Superior temporal gyrus (tissue), 1 donor: ENCODE measurements at regions not wholly inside any gene's neighbourhood (a gene's known extent, or its start where the extent isn't known, plus 50 kb on each side); places are given as distances from the start of the nearest gene placed in this dataset.
A peak's percentile ranks its signal among the peaks of the same experiment; 100 is the strongest.
"Not testable (repeated sequence)": the region's sequence is repeated elsewhere in the genome, so short reads cannot be mapped to it uniquely, and the experiment has no call there.

Experiments
- DNase-seq: peaks from one replicate; pipeline ENCODE4 v3.0.0-alpha.2; 2016; ENCODE audit errors: extremely low spot score

DNA sequence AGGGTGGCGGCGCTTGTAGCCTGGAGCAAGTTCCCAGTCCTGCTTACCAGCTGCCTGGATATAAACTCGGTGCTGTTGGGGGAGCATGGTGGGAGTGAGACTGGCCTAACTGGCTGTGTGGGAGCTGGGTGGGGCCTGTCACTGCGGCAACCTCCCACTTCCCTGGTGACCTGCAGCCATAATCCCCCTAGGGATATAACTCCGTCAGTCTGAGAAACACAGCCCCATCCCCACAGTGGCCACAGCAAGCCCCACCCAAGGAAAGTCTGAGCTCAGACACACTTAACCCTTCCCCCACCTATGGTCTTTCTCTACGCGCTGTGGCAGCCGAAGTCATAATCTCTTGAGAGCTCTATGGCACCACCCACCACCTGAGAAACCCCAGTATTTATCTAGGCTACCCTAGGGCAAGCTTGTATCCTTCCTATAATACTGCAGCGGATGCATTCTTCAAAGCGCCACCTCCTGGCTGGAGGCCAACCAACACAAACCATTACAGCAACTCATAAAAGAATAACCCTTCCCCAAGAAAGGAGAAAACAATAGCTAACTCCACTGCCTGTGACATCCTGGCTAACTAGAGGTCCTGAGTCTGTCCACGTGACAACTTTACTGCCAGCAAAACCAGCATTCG lies 57.4 kb downstream of the ZNF648 start:
- no peak for DNase-seq

DNA sequence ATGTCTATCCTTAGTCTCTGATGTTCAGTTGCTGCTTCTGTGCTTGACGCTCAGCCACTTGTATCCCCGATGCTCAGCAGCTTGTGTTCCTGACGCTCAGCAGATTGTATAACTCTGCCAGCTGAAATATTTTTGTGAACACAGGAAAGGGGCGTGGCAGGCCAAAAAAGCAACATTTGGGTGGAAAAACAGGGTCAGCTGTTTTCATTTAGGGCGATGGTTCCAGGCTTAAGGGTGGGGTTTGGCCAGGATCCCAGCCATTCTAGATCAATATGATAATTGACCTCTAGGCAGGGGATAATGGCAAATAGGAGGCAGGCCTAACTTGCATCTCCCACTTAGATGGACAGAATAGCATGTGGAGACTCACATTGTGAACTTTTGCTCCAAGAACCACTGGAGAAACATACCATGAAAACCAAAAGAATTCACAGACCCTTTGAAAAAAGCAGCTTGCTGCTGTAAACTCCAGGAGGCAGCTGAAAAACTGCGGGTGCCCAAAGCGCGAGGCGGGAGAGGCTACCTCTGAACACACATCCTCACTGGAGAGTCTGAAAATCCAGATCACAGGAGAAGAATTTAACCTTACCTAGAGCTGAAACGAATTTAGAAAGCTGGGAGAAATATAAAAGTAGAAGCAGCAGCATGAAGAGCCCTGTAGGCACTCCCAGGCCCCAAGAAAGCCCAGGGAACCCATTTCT lies 58.3 kb downstream of the ZNF648 start:
- no peak for DNase-seq

DNA sequence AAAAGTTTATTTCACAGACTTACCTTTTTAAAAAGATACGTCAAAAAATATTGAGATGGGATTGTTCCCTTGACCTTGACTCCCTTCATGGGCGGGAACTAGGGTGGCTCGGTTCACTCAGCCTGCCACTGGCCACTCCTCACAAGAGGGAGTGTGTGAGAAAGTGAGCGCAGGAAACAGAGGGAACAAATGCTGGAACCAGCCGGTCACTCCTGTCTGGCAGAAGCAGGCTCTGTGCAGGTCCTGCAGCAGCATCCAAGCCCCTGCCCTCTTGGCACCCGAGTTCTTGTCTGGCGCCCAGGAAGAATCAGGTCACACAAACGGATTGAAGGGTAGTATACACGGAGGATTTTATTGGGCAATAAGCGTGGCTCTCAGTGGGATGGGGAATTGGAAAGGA lies 58.9 kb downstream of the ZNF648 start:
- DNase-seq: no peak

DNA sequence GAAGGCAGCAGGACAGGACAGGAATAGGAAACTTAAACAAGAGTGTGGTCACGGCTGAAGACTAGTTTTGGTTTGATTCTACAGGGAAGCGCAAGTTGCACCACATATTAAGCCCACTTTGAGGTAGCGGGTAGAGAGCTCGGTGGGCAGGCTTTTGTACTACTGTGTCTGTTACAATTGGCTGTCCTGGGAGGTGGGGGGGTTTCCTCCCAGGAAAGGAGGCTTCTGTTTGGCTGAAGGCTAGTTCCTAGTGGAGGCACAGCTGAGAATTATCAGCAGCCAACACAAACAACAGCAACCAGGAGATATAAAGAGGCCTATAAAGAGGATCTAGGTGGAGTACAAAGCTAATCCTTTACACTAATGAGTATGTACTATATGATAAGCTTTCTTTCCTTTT lies 62.7 kb downstream of the ZNF648 start:
- no peak for DNase-seq

DNA sequence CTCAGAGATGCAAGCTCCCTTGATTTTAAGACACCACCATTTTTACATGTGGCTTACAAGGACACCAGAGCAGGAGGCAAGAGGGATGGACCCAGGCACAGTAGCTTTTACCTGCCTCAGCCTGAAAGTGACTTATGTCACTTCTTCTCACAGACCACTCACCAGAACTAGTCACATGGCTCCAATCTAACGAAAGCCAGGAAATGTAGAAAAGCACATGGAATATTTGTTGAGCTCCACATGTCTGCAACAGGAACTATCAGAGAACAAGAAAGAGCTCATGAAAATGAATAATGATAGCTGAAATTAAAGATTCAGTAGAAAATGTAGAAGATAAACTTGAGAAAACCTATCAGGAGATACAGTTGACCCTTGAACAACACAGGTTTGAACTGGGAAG lies 69.4 kb downstream of the ZNF648 start:
- DNase-seq: no peak

DNA sequence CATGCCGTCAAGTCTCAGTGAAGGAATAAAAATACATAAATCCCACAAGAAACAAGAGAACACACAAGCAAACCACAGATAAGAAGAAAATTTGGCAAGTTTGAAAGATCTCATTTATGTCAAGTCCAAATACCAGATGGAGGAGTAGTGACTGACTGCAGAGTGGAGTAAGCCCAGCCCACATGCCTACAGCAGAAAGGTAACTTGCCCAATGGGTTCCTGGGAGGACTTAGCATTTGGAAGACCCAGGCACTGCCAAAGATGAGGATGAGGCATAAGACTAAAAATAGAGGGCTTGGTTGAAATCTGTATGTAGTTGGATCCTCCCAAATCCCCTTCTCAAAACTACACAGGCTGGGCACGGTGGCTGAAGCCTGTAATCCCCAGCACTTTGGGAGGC lies 70.8 kb downstream of the ZNF648 start:
- DNase-seq: peak; percentile 30

DNA sequence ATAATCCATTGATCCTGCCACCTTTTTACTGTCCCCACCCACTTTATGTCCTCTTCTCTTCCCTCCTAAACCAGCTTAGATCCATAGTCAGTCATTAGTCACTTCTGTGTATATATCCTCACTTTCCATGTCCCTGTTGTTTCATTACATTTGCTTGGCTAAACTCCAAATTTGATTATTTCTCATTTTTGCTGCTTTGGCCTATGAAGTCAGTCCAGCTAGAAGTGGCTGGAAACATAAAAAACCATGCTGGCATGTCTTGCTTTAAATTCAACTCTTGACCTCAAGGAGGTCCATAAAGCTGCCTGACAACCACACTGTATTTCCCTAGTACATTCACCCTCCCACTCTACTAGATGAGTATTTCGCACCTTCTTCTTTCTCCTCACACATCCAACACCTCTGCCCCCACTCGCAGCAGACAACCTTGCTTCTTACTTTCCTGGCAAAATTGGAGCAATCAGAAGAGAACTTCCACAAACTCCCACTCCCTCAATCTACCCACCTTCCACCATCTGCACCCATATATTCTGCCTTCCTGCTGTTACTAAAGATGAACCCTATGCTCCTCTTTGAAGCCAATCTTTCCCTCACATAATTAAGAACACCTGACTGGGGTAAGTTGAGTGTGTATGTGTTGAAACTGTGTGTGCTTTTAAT lies 72.1 kb downstream of the ZNF648 start:
- DNase-seq: peak; percentile 67

DNA sequence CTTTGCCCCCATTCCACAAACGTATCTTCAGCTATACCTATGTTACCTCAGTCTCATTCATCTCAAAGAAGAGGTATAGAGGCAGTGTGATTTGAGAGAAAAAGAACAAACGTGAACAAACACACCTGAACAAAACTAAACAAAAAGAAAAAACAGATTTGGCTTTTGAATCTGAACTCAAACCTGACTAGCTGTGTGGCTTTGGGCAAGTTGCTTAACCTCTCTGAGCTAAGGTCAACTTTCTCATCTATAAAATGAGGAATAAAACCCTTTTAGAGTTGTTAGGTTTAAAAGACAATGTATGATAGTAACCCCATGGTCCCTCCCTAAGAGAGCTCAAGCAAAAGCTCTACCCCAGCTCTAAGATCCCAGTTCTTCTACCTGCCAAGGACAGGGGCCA lies 73.5 kb downstream of the ZNF648 start:
- no peak for DNase-seq

DNA sequence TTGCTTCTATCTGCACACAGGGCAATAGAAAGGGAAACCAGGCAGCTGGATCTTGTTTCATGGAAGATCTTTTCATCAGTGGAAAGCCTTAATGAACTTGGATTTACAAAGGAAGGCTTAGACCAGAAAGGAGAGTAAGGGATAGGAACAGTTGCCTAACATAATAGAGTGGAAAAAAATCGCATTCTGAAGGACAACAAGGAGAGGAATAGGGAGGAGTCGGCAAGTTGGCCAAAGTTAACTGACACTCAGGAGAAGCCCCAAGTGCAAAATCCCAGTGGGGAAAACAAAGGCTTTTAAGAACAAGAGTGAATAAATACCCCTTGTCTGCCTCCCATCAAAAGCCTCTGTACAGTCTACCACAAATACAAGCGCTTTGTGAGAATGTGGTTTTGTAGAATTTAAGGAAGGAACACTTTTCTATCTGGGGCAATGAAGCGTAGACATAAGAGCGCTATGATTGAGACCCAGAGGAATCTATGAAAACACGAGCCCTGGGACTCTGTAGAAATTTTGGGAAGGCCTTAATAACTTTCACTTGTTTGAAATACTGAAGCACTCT lies 74.1 kb downstream of the ZNF648 start:
- no peak for DNase-seq

DNA sequence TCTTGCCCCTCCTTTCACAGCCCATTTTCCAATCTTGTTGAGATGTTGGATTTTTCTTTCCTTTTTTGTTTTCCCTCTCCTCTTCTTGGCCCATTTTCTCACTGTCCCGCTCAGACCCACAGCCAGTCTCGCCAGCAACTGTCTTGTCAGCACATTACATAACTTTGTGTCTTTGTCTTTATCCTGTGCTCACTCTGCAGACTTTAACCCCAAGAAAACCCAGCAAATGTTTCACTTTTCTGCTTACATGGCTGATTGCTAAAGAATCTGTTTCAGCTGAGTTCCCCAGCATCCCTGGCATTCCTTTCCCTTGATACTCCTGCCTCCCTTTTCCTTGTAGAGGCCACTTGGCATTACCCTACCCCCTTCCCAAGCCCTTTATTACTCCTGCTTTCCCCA lies 74.6 kb downstream of the ZNF648 start:
- peak; percentile 61 for DNase-seq

DNA sequence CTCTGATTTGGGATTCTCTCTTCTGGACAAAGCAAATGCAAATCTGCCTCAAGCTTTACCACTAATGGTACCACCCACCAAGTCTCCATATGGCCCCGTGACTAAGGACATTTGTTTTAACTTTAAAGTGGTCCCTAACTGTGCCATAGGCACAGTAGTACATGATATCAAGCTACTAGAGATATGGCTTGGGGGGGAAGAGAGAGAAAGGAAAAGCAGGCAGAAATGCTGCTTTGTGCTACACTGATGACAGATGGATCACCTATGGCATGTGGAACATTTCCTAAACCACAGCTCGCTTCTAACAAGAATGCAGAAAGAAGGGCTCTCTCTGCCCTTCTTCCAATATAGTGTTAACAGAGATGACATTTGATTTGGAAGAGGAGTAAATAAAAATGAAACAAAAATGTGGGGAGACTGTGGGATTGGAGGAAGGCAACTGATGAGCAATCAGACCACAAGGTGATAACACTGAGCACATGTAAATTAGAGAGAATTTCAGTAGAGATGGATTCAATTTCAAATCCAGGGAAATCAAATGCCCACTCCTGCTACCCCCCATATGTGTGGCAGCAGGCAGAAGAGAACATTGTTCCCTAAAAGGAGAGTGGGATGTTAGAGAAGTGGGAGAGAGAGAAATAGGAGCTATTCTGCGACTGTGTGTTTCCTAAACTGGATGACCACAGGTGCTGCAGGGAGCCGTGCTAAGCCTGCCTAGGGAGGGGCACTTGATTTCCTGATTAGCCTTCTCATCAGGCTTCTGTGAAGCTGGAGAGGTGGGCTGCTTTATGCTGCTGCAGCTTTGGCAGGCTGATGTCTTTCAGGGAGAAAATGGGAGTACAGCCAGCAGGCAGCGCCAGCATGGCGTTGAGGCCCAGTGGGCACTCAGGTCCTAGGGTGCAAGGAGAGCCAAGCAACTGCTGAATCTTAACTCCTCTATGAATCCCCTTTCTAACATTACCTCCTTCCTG lies 75.3 kb downstream of the ZNF648 start:
- DNase-seq: peak; percentile 38

DNA sequence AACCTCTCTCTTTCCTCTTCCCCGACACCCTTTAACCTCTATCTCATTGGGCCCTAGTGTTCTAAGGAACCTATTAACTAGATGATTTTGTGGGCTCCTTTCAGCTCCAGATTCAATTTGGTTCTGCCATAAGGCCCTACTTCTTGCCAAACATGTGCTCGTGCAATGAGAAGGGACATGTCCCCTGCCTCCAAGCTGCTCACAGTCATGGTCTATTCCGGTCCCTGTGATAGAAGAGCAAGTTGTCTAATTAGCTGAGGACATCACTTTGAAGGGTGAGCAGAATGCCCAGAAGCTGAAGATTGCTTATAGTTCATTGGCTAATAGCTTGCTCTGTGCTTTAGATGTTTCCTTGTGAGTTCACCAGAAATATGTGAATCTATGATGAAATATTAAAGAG lies 76.2 kb downstream of the ZNF648 start:
- peak; percentile 34 for DNase-seq

DNA sequence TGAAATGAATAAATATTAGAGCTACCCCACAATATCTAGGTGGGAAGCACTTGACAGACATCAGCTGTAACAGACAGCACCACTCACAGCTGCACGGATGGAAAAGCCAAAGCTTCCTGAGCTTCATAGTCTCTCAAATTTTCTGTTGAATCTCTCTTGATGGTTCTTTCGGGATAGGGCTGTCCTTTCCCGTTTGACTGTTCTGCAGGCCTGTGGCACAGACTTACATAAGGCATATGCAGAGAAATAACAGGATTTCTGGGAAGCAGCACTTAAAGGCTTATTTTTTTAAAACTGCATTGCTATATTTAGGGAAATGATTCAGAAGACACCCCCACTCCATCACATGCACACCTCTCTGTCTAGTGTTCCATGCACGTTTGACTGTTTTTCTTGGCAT lies 77.5 kb downstream of the ZNF648 start:
- peak; percentile 71 for DNase-seq

DNA sequence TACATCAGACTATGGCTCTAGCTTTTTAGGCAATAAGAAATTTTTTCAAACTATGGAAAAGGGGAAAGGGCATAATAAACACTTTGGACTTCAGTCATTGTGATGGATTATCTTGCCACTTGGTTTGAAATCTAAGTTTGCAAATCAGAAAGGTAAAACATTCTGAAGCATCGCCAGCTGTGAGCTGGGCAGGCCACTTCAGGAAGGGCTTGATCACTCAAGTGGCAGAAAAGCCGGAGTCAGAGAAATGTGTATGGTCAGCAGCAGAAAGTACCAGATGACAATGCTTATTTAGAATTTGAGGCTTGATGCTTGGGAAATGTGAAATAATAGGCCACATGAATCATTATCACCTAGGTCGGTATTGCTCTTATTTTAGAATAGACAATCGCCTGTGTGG lies 79.7 kb downstream of the ZNF648 start:
- DNase-seq: no peak

DNA sequence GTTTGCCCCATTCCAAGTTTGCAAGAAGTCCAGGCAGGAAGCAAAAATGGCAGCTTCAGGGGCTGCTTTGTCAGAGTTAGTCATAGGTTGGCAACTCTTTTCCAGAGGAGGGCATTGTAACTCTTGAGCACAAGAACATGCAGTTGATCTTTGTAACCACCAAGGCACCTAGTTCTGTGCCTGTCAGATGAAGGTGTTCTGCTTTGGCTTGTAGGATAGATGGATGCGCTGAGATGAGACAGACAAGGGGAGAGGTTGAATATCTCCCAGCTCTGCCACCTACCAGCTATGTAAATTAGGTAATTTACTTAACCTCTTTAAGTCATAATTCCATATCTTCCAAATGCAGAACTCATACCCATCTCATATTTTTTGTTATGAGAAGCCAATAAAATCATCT lies 89.3 kb downstream of the ZNF648 start:
- no peak for DNase-seq

DNA sequence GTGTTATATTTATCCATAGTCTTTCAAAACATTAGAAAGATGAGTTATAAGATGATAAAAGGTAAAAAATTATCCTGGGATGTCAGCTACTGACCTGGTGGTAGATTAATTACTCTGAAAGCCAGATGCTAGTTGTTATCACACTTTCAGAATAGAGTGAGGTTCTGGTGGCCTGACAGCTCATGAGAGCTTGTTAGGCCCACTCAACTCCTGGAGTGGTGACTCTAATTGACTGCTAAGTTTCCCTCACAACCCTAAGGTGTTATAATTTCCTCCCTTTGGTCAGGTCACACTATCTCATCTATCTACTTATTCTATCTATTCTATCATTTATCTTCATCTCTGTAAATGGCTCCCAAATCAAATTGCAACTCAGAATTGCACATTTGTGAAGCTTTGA lies 90.1 kb downstream of the ZNF648 start:
- no peak for DNase-seq

DNA sequence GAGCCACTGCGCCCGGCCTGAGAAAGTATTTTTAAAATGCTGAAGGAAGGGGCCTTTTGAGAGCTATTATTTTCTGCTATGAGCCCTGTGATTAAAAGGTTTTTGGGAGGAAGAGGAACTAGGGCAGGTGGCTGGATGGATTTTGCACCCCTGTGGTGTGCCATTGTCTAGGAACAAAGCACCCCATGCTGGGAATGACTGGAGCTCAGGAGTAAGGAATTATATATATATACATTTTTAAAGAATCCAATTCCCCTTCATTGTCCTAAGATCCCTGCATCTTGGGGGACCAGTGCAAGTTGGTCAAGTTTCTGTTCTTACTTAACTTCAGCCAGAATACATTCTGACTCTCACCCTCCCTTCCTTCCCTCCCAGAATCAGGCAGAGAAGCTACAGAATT lies 91.6 kb downstream of the ZNF648 start:
- DNase-seq: no peak

DNA sequence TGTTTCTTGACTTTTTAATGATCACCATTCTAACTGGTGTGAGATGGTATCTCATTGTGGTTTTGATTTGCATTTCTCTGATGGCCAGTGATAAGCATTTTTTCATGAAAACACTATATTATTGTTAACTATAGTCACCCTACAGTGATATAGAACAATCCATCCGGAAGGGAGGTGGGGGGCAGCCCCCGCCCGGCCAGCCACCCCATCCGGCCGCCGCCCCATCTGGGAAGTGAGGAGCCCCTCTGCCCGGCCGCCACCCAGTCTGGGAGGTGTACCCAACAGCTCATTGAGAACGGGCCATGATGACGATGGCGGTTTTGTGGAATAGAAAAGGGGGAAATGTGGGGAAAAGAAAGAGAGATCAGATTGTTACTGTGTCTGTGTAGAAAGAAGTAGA lies 106.8 kb downstream of the ZNF648 start:
- not testable (repeated sequence) for DNase-seq

DNA sequence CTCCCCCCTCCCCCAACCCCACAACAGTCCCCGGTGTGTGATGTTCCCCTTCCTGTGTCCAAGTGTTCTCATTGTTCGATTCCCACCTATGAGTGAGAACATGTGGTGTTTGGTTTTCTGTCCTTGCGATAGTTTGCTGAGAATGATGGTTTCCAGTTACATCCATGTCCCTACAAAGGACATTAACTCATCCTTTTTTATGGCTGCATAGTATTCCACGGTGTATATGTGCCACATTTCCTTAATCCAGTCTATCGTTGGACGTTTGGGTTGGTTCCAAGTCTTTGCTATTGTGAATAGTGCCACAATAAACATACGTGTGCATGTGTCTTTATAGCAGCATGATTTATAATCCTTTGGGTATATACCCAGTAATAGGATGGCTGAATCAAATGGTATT lies 107.3 kb downstream of the ZNF648 start:
- not testable (repeated sequence) for DNase-seq

DNA sequence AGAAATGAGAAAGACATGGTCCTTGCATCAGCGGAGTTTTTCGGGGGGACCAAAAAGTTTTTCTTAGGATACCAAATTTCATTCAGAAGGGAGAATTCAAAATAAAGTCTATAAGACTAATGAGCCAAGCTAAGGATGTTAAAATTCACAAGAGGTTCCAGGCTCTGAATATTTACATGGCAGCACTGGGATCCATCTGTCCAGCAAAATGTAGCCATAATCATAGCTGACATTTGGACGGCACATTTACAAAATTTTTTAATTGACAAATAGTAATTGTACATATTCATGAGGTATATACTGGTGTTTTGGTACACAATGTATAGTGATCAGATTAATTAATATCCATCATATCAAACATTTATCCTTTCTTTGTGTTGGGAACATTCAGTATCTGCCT lies 107.9 kb downstream of the ZNF648 start:
- DNase-seq: no peak

DNA sequence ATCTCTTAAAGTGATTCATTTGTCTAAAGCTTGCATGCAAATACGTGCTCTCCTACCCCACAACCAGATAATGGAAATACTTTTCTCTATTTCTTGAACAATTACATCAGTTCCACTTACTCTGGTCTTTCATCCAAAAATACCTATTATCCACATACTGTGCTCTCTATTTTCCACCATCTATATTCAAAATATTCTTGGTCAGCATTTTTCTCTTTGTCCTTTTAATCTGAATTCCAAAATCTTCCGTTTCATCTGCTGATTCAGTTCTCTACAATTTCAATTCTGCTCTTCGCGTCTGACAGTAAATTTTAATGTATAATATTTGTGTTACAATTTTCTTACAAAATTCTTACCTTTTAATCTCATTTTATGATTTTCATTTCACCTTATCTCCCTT lies 110.3 kb downstream of the ZNF648 start:
- DNase-seq: no peak

DNA sequence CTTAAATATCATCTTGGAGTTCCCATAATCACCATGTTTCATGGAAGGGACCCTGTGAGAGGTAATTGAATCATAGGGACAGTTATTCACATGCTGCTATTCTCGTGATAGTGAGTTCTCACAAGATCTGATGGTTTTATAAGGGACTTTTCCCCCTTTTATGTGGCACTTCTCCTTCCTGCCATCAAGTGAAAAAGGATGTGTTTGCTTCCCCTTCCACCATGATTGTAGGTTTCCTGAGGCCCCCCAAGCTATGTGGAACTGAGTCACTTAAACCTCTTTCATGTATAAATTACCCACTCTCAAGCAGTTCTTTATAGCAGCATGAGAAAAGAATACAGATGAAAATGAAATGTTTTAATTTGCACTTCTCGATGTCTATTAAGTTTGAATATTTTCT lies 112.0 kb downstream of the ZNF648 start:
- DNase-seq: no peak
